HEK293 (cell line): ENCODE measurements at regions not wholly inside any gene's neighbourhood (a gene's known extent, or its start where the extent isn't known, plus 50 kb on each side); places are given as distances from the start of the nearest gene placed in this dataset.
A peak's percentile ranks its signal among the peaks of the same experiment; 100 is the strongest.

Experiments used
- CTCF ChIA-PET: fragments of 350-600 bp; formaldehyde crosslinking; extraction: SDS; loops from one replicate; lab custom pipeline; 2021; ENCODE audit warnings: antibody characterized with exemption; lab: Yijun Ruan, JAX
- POLR2A ChIA-PET: fragments of 300-600 bp; formaldehyde crosslinking; extraction: SDS; loops from one replicate; lab custom pipeline; 2020; ENCODE audit warnings: antibody characterized with exemption, inconsistent platforms; lab: Yijun Ruan, JAX
- H3K27ac ChIP-seq: fragments of 200-500 bp; sonication (Bioruptor generic); 2 replicates; pipeline ENCODE4 v1.5.1; 2014; ENCODE audit warnings: low read depth, low read length, control low read depth, inconsistent platforms; ENCODE audit errors: extremely low read depth
- H3K36me3 ChIP-seq, 2 experiments: fragments of 200-500 bp in 1 of 2; sonication (Bioruptor generic) in 1 of 2; 1 replicate in 1 of 2; 2 replicates in 1 of 2; pipeline ENCODE4 v1.5.1; 2014 to 2017; ENCODE audit warnings: inconsistent platforms in 2 of 2, low read length in 2 of 2; ENCODE audit not compliant: control insufficient read depth in 2 of 2, insufficient read depth in 1 of 2
- H3K4me1 ChIP-seq: fragments of 200-500 bp; sonication (Bioruptor generic); 2 replicates; pipeline ENCODE4 v1.5.1; 2014; ENCODE audit warnings: mild to moderate bottlenecking, low read length, inconsistent platforms; ENCODE audit not compliant: control insufficient read depth, insufficient read depth
- H3K4me3 ChIP-seq: 2 replicates; pipeline ENCODE4 v1.5.1; 2011; ENCODE audit warnings: low read depth, mild to moderate bottlenecking, control low read depth, low read length, moderate library complexity
- H3K9me3 ChIP-seq: fragments of 200-500 bp; sonication (Bioruptor generic); 2 replicates; pipeline ENCODE4 v1.5.1; 2014; ENCODE audit warnings: low read depth, low read length, inconsistent platforms; ENCODE audit not compliant: control insufficient read depth, insufficient read depth
- AEBP2 ChIP-seq: fragments of 450-650 bp; formaldehyde crosslinking; IDR thresholded peaks from 2 replicates; pipeline ENCODE4 v1.5.1; 2016; ENCODE audit warnings: missing biosample characterization, missing genetic modification characterization, borderline replicate concordance
- ELK4 ChIP-seq: IDR thresholded peaks from 2 replicates; pipeline ENCODE4 v1.6.1; 2011; ENCODE audit warnings: mild to moderate bottlenecking, low read depth, low read length, borderline replicate concordance
- SALL2 ChIP-seq: fragments of 450-650 bp; formaldehyde crosslinking; IDR thresholded peaks from 2 replicates; pipeline ENCODE4 v1.5.0; 2017; ENCODE audit warnings: missing biosample characterization, mild to moderate bottlenecking, missing genetic modification characterization, borderline replicate concordance
- ZFP69B ChIP-seq: fragments of 450-650 bp; formaldehyde crosslinking; IDR thresholded peaks from 2 replicates; pipeline ENCODE4 v1.5.1; 2016; ENCODE audit warnings: missing biosample characterization, missing genetic modification characterization
- ZNF10 ChIP-seq: fragments of 450-650 bp; formaldehyde crosslinking; IDR thresholded peaks from 2 replicates; pipeline ENCODE4 v1.5.1; 2017; ENCODE audit warnings: missing biosample characterization, missing genetic modification characterization
- ZNF169 ChIP-seq: fragments of 450-650 bp; formaldehyde crosslinking; IDR thresholded peaks from 2 replicates; pipeline ENCODE4 v1.5.1; 2016; ENCODE audit warnings: missing biosample characterization, missing genetic modification characterization
- ZNF211 ChIP-seq: fragments of 450-650 bp; formaldehyde crosslinking; IDR thresholded peaks from 2 replicates; pipeline ENCODE4 v1.5.1; 2016; ENCODE audit warnings: low read depth, missing biosample characterization, missing genetic modification characterization
- ZNF223 ChIP-seq: fragments of 450-650 bp; formaldehyde crosslinking; IDR thresholded peaks from 2 replicates; pipeline ENCODE4 v1.5.1; 2016; ENCODE audit warnings: missing biosample characterization, missing genetic modification characterization
- ZNF280C ChIP-seq: fragments of 450-650 bp; formaldehyde crosslinking; IDR thresholded peaks from 2 replicates; pipeline ENCODE4 v1.5.1; 2016; ENCODE audit warnings: missing biosample characterization, missing genetic modification characterization
- ZNF341 ChIP-seq: fragments of 450-650 bp; formaldehyde crosslinking; IDR thresholded peaks from 2 replicates; pipeline ENCODE4; 2016; ENCODE audit warnings: low read depth, missing biosample characterization, missing genetic modification characterization
- ZNF433 ChIP-seq: fragments of 450-650 bp; formaldehyde crosslinking; IDR thresholded peaks from 2 replicates; pipeline ENCODE4 v1.5.1; 2016; ENCODE audit warnings: missing biosample characterization, missing genetic modification characterization, low read depth
- ZNF48 ChIP-seq: fragments of 450-650 bp; formaldehyde crosslinking; IDR thresholded peaks from 2 replicates; pipeline ENCODE4 v1.5.1; 2016; ENCODE audit warnings: missing biosample characterization, missing genetic modification characterization
- ZNF560 ChIP-seq: fragments of 450-650 bp; formaldehyde crosslinking; IDR thresholded peaks from 2 replicates; pipeline ENCODE4 v1.5.1; 2017; ENCODE audit warnings: missing biosample characterization, missing genetic modification characterization, borderline replicate concordance
- ZNF626 ChIP-seq: fragments of 450-650 bp; sonication (Bioruptor Pico); formaldehyde crosslinking; IDR thresholded peaks from 2 replicates; pipeline ENCODE4 v1.5.1; 2018; ENCODE audit warnings: missing biosample characterization, missing genetic modification characterization, inconsistent platforms
- ZNF654 ChIP-seq: fragments of 450-650 bp; formaldehyde crosslinking; IDR thresholded peaks from 2 replicates; pipeline ENCODE4 v1.5.1; 2016; ENCODE audit warnings: low read depth, missing biosample characterization, missing genetic modification characterization
- ZNF843 ChIP-seq: fragments of 450-650 bp; formaldehyde crosslinking; IDR thresholded peaks from 2 replicates; pipeline ENCODE4 v1.5.1; 2016; ENCODE audit warnings: missing biosample characterization, missing genetic modification characterization

- POLR2A ChIA-PET: no interaction called here
- no peak overlapping the region for H3K27ac ChIP-seq
- H3K36me3 ChIP-seq: no peaks in the 10 kb centered on the region
- no peaks in the 10 kb centered on the region for H3K9me3 ChIP-seq
- CTCF ChIA-PET: interaction anchor here (0.6 to 2.4 kb wide), 7 partner anchors 11 to 949 kb away, joined by 3 to 11 read pairs (median 3); no protein-coding TSS in a partner anchor
- H3K4me1 ChIP-seq: no peaks in the 10 kb centered on the region
- no peak overlapping the region for H3K4me3 ChIP-seq
- TF ChIP-seq ZNF341 (tag by site-specific recombination) (no peak), SALL2 (tag by site-specific recombination) (no peak), ZNF560 (tag by site-specific recombination) (no peak)
Observed at GRCh38 chr7:13742126-13742525, 247.3 kb downstream of the ETV1 start.

GRCh38 chr7:13742811-13743210, 246.7 kb downstream of the ETV1 start:
- Histone ChIP-seq H3K36me3 (no peaks in the 10 kb centered on the region), H3K4me3 (no peak overlapping the region), H3K4me1 (no peaks in the 10 kb centered on the region), H3K9me3 (no peaks in the 10 kb centered on the region), H3K27ac (no peak overlapping the region)
- TF ChIP-seq ZNF654 (tag by site-specific recombination) (peak; percentile 26; the same call in 1 of the 2 replicates), ZNF10 (tag by site-specific recombination) (peak; percentile 59; the same call in 1 of the 2 replicates), ZNF169 (no peak), ZNF48 (tag by site-specific recombination) (no peak)
- ChIA-PET POLR2A (no interaction called here), CTCF (interaction anchor here (0.7 to 2.4 kb wide), 9 partner anchors 10 to 701 kb away, joined by 3 to 11 read pairs (median 3); no protein-coding TSS in a partner anchor)

GRCh38 chr7:13743226-13743625, 246.2 kb downstream of the ETV1 start:
- ChIA-PET CTCF (interaction anchor here (0.8 to 2.4 kb wide), 7 partner anchors 16 to 700 kb away, joined by 3 to 11 read pairs (median 3); no protein-coding TSS in a partner anchor), POLR2A (no interaction called here)
- no peak for TF ChIP-seq ZNF843 (tag by site-specific recombination)
- no peak for TF ChIP-seq ZNF223
- TF ChIP-seq ZFP69B (tag by site-specific recombination): no peak
- TF ChIP-seq ZNF626 (tag by site-specific recombination): no peak
- TF ChIP-seq ZNF211 (tag by site-specific recombination): no peak
- TF ChIP-seq ELK4: no peak
- Histone ChIP-seq H3K4me1 (no peaks in the 10 kb centered on the region), H3K27ac (no peak overlapping the region), H3K36me3 (no peaks in the 10 kb centered on the region), H3K9me3 (no peaks in the 10 kb centered on the region), H3K4me3 (no peak overlapping the region)

- Histone ChIP-seq H3K4me1 (no peaks in the 10 kb centered on the region), H3K36me3 (no peaks in the 10 kb centered on the region), H3K4me3 (no peak overlapping the region), H3K9me3 (no peaks in the 10 kb centered on the region), H3K27ac (no peak overlapping the region)
- TF ChIP-seq ZNF280C: no peak
- TF ChIP-seq ZNF433 (tag by site-specific recombination): no peak
- TF ChIP-seq AEBP2 (tag by site-specific recombination): no peak
- ChIA-PET POLR2A (no interaction called here), CTCF (no interaction called here)
Observed at GRCh38 chr7:13745530-13745929, 243.9 kb downstream of the ETV1 start.
